Astrocyte of the hippocampus (primary cell): ENCODE measurements at regions not wholly inside any gene's neighbourhood (a gene's known extent, or its start where the extent isn't known, plus 50 kb on each side); places are given as distances from the start of the nearest gene placed in this dataset.

ENCODE experiments used
- DNase-seq: peaks from one replicate; pipeline ENCODE4 v3.0.0; 2011; ENCODE audit warnings: low read depth, low spot score

- DNase-seq: no peak
Observed at GRCh38 chr4:63632858-63633257, 776.4 kb downstream of the TECRL start.

DNA sequence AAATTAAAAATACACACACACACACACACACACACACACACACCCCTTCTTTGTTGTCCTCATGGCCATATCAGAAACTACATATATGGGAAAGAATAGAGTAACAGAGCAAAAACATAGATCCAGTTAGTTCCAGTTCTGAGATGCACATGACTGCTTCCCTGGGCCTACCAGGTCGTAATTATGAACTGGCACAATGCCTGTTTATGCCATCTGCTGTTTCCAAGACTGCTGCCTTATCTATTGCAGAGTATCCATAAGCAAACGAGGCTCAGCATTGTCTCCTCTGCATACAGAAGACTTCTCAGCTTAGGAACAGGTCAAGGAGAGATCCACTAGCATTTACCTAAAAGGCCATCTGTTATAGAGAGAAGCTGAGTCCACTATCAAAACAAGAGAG, 789.0 kb downstream of the TECRL start:
- DNase-seq: no peak

- no peak for DNase-seq
Observed at GRCh38 chr4:63619771-63620170, 789.5 kb downstream of the TECRL start.

DNA sequence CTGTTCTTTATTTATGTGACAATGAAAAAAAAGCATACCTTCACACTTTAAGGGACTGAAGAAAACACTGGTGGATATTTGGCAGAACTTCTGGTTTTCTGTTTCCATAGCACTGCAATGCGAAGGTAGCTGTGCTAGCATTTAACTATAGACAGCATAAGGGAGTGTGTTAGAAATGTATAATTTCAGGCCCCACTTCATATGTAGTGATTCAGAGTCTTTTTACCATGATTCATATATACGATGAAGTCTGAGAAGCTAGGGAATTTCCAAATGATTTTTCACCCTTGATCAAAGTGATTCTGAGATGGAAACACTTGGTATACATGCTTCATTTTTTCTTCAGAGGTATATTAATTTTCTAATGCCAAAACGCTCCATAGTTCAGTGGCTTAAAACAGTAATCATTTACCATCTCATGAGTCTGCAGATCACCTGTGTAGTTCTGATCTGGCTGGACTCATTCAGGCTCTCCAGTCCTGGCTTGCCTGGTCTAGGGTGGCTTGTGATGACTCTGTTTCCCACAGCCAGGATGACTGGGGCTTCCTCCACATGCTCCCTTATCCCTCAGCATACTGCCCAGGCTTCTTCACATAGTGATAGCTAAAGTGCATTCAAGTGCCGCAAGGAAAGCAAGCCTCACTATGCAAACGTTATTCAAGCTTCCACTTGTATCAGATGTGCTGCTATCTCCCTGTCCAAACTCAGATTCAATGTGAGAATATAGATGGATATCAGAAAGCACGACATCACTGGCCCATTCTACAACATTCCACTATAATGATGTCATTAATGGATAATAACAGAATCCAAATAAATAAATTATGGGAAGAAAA, 790.1 kb downstream of the TECRL start:
- no peak for DNase-seq

- no peak for DNase-seq
Observed at GRCh38 chr4:63607169-63607872, 801.9 kb downstream of the TECRL start.

DNA sequence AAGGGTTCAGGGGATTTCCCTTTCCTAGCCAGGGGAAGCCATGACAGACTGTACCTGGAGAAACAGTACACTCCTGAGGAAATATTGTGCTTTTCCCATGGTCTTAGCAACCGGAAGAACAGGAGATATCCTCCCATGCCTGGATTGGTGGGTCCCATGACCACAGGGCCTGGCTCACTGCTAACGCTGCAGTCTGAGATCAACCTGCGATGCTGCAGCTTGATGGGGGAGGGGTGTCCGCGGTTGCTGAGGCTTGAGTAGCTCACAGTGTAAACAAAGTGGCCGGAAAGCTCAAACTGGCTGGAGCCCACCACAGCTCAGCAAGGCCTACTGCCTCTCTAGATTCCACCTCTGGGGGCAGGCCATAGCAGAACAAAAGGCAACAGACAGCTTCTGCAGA, 819.5 kb downstream of the TECRL start:
- DNase-seq: no peak

- no peak for DNase-seq
Observed at GRCh38 chr4:63583561-63583960, 825.7 kb downstream of the TECRL start.

DNA sequence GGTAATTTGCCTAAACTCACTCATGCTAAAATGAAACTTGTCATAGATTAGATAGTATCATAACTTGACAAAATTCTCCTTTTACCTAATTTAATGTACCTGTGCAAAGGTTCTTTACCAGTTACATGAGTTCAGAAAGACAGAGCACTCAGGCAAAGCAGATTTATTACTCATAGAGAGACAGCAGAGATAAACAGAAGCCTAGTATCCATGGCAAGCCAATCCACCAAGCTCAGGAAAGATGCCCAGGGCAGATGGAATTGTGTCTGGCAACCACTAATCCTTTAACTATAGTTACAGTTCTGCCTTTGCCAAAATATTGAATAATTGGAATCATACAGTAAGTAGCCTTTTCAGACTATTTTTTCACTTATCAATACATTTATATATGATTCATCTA, 826.2 kb downstream of the TECRL start:
- DNase-seq: no peak

DNA sequence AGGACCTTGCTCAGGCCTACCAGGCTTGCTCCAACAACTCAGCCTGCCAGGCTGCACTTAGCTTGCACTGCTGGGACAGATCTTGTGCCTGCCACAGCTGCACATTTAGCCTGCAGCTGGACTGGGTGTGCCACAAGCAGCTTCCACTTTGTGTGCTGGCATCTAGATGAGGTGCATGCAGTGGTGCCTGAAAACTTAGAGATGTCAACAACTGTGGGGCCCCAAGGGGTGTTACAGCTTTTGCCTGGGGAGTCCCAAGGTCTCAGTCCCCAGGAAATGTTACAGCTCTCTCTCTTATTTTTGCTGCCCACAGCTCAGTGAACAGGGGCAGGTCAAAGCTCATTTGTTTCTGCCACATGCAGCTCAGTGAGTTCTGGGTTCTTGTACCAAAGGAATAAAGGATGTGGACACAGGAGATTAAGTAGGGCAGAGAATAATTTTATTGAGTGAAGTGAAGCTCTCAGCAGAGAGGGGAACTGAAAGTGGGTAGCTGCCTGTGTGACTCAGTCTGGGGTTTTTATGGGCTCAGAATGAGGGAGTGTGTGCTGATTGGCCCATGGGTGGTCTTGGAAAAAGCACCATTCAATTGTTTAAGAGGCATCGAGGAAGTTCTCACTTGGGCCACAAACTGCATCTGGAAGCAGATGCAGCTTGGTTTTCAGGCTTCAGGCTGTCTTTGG, 828.3 kb downstream of the TECRL start:
- DNase-seq: no peak

- no peak for DNase-seq
Observed at GRCh38 chr4:63578383-63578782, 830.9 kb downstream of the TECRL start.

DNA sequence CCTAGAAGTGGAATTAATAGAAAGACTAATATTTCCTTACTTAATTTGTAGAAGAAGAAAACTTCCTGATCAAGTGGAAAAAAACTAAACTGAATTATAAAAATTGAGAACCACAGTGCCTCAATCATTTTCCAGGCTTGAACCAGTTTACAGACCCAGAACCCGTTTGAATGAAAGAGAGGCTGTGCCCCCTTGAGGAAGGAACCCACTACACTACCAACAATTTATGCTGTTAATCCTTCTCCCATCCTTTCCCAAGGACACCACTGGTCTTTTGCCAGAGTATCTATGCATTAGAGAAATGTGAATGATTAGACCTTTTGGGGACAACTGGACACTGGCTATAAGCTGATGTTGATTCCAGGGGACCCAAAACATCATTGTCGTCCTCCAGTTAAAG, 842.6 kb downstream of the TECRL start:
- no peak for DNase-seq

DNA sequence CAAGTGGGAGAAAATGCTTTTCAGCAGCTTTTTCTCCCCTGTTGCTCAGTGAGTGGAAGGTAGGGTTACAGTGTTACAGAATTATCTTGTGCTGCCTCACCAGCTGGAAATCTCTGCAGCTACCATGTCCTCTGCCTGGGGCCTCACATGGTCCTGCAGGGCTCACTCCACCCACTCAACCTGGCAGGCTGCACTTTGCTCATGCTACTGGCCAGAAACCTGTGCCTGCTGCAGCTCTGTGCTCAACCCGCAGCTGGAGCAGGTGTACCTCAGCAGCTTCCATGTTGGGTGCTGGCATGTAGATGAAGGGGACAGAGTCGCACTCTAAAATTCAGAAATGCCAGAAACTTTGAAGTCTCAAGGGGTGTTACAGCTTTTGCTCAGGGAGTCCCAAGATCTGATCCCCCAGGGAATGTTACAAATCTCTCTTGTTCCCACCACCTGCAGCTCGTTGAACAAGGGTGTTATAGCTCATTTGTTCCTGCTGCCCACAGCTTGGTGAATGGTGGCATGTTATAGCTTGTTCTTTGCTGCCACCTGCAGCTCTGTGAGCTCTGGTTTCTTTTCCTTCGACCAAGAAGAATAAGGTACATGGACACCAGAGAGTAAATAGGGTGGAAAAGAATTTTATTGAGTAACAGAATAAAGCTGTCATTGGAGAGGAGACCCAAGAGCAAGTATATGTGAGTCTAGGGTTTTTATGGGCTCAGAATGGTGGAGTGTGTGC, 845.8 kb downstream of the TECRL start:
- no peak for DNase-seq

- DNase-seq: no peak
Observed at GRCh38 chr4:63558709-63559108, 850.5 kb downstream of the TECRL start.

- DNase-seq: no peak
Observed at GRCh38 chr4:63556332-63556731, 852.9 kb downstream of the TECRL start.

- no peak for DNase-seq
Observed at GRCh38 chr4:63553123-63553522, 856.1 kb downstream of the TECRL start.

DNA sequence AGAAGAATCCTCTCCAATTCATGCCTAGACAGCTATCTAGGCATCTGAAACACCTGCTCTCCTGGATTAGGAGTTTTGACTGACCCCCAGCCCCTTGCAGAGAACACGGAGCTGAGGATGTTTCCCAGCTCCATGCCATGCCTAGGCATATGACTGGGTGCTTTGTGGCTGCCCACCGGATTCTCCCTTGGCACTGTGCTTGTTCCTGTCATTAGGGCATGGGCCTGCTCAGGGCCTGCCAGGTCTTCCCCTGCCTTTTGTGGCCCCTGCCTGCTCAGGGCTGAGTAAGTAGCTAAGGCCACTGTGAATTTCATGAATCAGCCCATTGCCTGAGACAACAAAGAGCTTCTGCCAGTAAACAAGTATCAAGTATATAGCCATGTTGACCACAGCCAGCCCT, 867.4 kb downstream of the TECRL start:
- no peak for DNase-seq

GRCh38 chr4:63529581-63530337, 879.5 kb downstream of the TECRL start:
- DNase-seq: no peak

DNA sequence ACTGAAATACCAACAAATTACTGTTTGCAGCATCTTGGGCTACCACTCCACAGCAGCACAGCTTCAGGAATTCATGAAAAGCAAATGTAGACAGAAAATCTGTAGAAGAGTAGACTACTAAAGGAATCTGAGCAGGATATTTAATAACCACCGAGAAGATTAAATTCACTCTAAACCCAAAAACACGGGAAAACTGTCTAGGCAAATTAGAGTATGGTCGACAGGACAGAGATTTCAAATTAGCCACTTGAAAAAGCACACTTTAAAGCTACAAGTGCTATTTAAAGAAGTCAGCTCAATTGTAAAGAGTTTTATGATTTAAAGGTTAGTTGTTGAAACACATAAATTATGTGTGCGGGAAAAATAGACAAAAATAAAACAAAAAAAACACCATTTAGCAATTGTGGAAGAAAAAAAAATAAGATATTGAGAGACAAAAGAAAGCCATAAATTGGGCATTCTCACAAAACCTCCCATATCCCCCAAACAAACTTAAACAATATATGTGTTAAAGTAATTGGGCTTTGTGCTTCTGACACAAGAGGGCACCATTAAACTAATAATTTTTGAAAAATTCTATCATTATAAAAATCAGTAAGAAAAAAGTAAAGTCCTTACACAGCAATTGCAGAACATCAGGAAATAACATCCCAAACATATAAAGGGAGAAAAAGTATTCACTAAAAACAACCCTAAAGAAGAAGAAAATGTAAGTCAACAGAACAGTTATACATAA, 880.8 kb downstream of the TECRL start:
- no peak for DNase-seq

GRCh38 chr4:63526251-63526650, 883.0 kb downstream of the TECRL start:
- no peak for DNase-seq

- no peak for DNase-seq
Observed at GRCh38 chr4:63524764-63525163, 884.5 kb downstream of the TECRL start.
